GM21723 (cell line): ENCODE measurements at regions not wholly inside any gene's neighbourhood (a gene's known extent, or its start where the extent isn't known, plus 50 kb on each side); places are given as distances from the start of the nearest gene placed in this dataset.

Source experiments
- ATAC-seq: cut with Tn5 transposase; IDR thresholded peaks from one replicate; pipeline ENCODE4 v1.9.1; 2021; ENCODE audit warnings: mild to moderate bottlenecking, moderate library complexity; ENCODE audit not compliant: unreplicated experiment

GRCh38 chr4:151994429-151994828, 233.6 kb upstream of the GATB start:
- no peak for ATAC-seq

GRCh38 chr4:151993521-151993920, 232.7 kb upstream of the GATB start:
- no peak for ATAC-seq

DNA sequence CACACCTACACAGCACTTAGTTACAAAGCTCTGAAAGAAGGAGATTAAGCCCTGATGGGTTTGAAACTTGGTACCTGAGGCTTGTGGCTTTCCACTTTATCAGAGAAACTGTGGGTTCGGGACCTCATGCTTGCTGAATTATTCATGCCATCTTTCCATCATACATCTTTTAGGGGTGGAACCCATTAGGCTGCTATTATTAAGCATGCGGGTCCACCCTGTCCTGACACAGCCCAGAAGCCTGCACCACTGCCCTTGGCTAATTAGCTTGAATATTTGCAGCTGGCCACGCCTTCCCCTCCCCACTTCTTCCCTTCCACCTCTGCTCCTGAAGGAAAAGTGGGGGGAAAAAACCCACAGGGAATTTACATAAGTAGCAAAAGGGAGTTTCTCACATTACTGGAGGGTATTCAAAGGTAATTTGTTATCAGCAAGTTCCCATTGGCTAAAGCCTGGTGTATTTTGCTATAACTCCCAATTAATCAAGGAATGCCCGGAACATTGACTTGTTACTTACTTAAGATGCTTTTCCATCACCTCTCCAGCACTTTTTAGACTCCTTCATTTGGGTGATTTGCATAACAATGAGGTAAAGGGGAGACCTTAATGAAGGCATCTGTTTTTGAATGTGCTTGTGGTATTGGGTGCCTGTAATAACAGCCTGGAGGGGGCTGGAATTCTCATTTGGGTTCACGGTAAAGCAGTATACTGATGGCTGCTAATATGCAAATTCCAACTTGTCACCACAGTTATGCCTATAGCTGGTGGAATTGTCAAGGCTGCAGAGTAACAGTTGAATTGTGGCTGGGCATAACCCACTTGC, 231.7 kb upstream of the GATB start:
- ATAC-seq, result no peak

DNA sequence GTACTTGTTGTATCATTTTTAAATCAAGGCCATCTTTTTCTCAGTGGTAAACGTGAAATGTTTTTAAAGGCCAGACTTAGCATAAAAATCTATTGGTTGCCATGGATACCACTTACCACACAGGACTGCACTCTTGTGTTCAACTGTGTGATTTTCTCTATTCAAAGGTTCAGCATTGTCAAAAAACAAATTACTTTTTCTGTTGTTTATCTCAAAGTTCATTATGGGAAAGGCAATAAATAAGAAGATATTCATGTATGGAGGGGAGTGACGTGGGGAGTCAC, 231.0 kb upstream of the GATB start:
- no peak for ATAC-seq

GRCh38 chr4:151991001-151991883, 230.4 kb upstream of the GATB start:
- ATAC-seq, result no peak

GRCh38 chr4:151990201-151990600, 229.4 kb upstream of the GATB start:
- no peak for ATAC-seq

DNA sequence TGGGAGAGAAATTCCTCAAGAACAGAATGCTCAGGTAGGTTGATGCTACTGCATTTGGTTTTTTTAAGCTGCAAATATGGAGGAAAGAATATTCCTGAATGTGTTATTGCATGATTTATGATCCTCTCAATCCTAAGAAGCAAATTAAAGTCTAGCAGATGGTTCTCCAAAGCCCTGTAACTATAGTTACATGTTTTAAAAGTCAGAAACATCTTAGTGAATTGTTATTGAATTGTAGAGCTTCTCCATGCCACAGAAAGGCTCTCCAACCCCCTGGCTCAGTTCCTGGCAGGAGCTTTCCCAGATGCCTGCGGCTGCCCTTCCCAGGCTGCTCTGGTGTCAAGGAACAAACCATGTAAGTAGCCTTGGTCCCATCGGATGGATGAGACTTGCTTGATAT, 227.8 kb upstream of the GATB start:
- ATAC-seq, result no peak

DNA sequence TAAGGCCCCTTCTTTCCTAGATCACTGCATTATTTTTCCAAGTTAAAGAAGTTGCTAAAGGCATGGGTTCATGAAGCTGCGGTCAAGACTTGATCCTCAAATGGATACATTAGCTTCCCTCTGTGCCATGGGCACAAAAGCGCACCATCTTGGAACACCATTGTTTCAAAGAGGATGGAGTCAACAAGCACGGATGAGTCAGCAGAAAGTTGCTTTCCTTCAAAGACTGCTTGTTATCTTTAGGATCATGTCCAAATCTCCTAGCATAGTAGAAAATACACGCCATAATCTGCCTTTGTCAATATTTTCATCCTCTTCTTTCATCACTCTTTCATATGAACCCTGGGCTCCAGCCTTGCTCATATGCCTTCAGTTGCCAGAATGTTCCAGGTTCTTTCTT, 226.8 kb upstream of the GATB start:
- no peak for ATAC-seq

- ATAC-seq, result no peak
Observed at GRCh38 chr4:151983854-151984253, 223.0 kb upstream of the GATB start.

DNA sequence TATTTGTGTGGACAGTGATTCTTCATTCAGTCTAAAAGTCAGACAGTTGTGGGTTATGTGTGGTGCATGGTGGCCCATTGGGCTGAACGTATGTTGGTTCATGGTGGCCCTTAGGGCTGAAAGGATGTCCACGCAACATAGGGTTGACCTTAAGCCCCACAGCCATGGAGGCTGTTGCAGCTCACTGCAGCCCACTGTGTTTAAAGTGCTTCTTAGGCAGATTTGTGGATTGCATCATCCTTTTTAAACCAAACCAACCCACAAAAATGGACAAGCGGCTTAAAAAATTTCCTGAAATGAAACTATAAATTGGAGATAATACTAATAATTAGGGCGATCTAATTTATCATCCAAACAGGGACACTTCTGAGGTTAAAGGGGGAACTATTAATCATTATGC, 219.0 kb upstream of the GATB start:
- ATAC-seq, result no peak

- ATAC-seq, result no peak
Observed at GRCh38 chr4:151968643-151969042, 207.8 kb upstream of the GATB start.

DNA sequence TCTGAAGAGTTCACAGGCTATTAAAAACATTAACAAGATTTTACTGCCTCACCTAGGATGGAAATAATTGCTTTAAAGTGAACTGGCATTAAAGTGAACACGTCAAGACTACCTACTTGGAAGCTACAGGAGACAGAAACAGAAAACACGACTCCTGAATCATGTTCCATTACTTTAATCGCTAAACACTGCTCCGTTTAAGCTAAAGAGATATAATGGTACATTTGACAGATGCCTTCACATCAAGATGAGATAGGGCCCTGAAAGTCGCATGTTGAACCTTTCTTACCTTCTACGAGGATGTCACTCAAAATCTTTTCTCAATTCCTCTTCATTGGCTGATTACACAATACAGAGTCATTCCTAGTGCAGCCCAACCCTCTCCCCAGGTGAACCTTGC, 206.3 kb upstream of the GATB start:
- ATAC-seq, result no peak

DNA sequence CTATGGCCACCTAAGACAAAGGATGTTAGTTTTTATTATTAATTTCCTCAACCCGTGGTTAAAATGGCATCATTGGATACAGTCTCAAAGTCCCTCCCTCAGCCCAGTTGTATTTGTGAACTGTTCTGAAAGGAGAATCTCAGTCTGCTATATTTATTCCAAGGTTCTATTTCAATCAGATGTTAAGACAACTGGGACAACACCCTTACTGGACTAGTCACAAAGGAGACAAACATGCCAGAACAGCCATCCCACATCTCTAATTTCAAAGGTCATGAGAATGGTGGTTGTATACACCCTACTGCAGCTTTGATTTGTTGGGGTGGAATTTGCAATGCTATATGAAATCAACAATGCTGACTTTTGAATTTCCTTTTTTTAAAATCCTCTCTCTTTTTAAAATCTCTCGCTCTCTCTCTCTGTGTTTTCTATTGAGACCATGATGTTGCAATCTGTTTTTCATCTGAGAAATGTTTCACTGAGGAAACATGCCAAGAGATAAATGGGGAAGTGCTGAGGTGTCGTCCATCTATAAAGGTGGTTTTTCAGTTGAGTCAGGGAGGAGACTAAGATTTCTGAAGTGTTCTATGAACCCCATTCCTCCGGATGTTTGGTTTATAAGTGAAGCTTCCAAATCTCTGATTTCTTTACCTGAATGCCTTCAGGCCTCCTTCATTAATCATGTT, 201.5 kb upstream of the GATB start:
- no peak for ATAC-seq

- ATAC-seq, result no peak
Observed at GRCh38 chr4:151961456-151961855, 200.6 kb upstream of the GATB start.

- ATAC-seq, result no peak
Observed at GRCh38 chr4:151960449-151961230, 199.8 kb upstream of the GATB start.

- no peak for ATAC-seq
Observed at GRCh38 chr4:151957153-151957552, 196.3 kb upstream of the GATB start.

DNA sequence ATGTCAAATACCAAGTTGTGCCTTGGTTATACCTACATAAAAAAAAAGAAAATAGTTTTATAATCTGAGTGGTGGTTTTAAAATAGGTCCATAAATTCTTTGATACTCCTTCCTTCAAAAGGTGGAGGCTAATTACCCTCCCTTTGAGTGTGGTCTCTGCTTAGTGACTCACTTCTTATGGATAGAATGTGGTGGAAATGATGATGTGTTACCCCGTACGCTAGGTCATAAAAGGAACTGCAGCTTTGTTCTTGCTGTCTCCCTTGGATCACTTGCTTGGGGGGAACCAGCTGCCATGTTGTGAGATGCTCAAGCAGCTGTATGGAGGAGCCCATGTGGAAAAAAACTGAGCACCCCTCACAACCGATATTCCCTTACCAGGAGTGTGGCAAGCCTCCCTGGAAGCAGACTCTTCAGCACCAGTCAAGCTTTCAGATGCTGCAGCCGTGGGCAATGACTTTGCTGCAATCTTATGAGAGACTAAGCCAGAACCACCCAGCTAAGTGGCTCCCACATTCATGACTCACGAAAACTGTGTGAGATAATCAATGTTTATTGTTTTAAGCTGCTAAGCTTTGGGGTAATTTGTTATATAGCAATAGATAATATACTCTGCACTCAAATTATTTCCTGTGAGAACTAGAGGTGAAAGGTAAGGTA, 195.0 kb upstream of the GATB start:
- ATAC-seq, result no peak

DNA sequence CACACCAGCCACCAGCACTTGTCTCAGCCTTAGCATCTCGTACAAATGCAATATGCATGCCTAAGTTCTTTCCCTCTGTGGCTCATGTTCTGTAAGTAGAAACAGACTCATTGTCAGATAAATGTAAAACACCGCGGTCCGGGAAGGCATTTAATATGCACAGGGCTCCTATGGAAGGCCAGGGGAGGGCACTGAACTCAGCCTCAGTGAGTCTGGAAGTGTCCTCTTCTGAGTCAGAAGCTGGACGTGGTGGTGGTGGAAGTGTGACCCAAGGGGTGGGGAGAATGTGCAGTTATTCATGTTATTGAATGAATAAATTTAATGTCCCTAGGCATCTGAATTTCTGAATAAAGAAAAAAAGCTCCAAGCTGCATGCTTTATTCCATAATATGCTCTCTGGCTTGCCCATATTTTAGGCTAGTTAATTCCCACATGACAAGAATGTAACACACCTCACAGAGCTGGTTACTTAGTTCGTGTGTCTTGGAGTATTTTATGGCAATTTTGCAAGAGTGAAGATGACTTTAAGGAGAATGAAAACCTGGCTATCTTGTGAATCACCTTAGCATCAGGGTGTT, 193.1 kb upstream of the GATB start:
- ATAC-seq, result no peak

- no peak for ATAC-seq
Observed at GRCh38 chr4:151953312-151953711, 192.5 kb upstream of the GATB start.

DNA sequence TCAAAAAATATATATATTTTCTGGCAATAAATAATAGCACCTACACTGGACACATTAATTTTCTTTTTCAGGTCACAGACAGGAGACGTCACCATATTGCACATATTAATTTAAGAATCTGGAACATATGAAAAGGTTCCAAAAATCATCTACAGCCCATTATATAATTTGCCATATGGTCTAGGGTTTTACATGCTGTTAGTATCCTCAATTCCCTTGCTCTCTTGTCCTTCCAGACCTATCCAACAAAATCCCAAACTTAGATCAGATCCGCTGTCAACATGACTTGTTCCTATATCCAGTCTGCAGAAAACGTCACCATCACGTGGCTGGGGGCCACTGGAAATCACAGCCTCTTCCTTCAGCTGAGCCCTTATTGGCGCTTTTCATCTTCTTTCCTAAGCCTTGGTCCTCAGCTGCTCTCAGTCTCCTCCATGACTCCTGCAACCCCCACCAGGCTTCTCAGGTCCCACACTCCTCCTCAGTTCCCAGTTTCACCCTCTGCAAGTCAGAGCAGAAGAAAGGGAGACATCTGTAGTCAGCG, 192.0 kb upstream of the GATB start:
- ATAC-seq, result no peak
